SK-N-SH (cell line): ENCODE measurements at regions not wholly inside any gene's neighbourhood (a gene's known extent, or its start where the extent isn't known, plus 50 kb on each side); places are given as distances from the start of the nearest gene placed in this dataset.

Experiments used
- CTCF ChIA-PET: fragments of 300-600, 350-600 bp; formaldehyde crosslinking; extraction: SDS; loops from one replicate; lab custom pipeline; 2021; lab: Yijun Ruan, JAX
- POLR2A ChIA-PET: fragments of 350-600 bp; sonication (Branson Sonifier 250); formaldehyde crosslinking; extraction: SDS; loops from one replicate; lab custom pipeline; 2020; ENCODE audit warnings: antibody characterized with exemption, inconsistent platforms; lab: Yijun Ruan, JAX
- DNase-seq: peaks from one replicate; pipeline ENCODE4 v3.0.0; 2012
- H2AFZ ChIP-seq: fragments of 200-600 bp; sonication (generic); 2 replicates; pipeline ENCODE4 v1.8.1; 2016; ENCODE audit warnings: antibody characterized with exemption, mild to moderate bottlenecking, low read depth
- H3F3A ChIP-seq: fragments of 200-600 bp; sonication (generic); replicated peaks from 2 replicates; pipeline ENCODE3; 2016; ENCODE audit warnings: antibody characterized with exemption, mild to moderate bottlenecking; ENCODE audit not compliant: insufficient read depth
- H3K27ac ChIP-seq, 2 experiments: fragments of 200-500 bp in 1 of 2; fragments of 200-600 bp in 1 of 2; sonication (Bioruptor generic) in 1 of 2; sonication (generic), shearing (Covaris generic) in 1 of 2; 2 replicates each; pipeline versions ENCODE4 v1.5.1 to v1.6.1; 2014 to 2016; ENCODE audit warnings: low read depth in 2 of 2, inconsistent platforms in 1 of 2, low read length in 1 of 2, mild to moderate bottlenecking in 1 of 2, mixed read lengths in 1 of 2
- H3K27me3 ChIP-seq: fragments of 200-600 bp; sonication (generic), shearing (Covaris generic); 2 replicates; pipeline ENCODE4 v1.6.1; 2016; ENCODE audit warnings: mixed run types; ENCODE audit not compliant: insufficient read depth
- H3K36me3 ChIP-seq, 2 experiments: fragments of 200-500 bp in 1 of 2; fragments of 200-600 bp in 1 of 2; sonication (Bioruptor generic) in 1 of 2; sonication (generic) in 1 of 2; replicated peaks in 1 of 2; 2 replicates each; pipeline versions ENCODE3 to v1.5.1; 2014 to 2016; ENCODE audit warnings: low read length in 1 of 2, mild to moderate bottlenecking in 1 of 2; ENCODE audit not compliant: insufficient read depth in 2 of 2, control insufficient read depth in 1 of 2
- H3K4me1 ChIP-seq, 2 experiments: fragments of 200-500 bp in 1 of 2; fragments of 200-600 bp in 1 of 2; sonication (Bioruptor generic) in 1 of 2; sonication (generic), shearing (Covaris generic) in 1 of 2; 2 replicates each; pipeline versions ENCODE4 v1.5.1 to v1.6.1; 2014 to 2016; ENCODE audit warnings: low read depth in 1 of 2, low read length in 1 of 2, mixed run types in 1 of 2; ENCODE audit not compliant: insufficient read depth in 2 of 2, control insufficient read depth in 1 of 2
- H3K4me2 ChIP-seq: fragments of 200-600 bp; sonication (generic), shearing (Covaris generic); 2 replicates; pipeline ENCODE4 v1.6.1; 2017; ENCODE audit warnings: mixed run types
- H3K4me3 ChIP-seq, 2 experiments: fragments of 200-500 bp in 1 of 2; fragments of 200-600 bp in 1 of 2; sonication (Bioruptor generic) in 1 of 2; sonication (generic), shearing (Covaris generic) in 1 of 2; 2 replicates each; pipeline versions ENCODE4 v1.5.1 to v1.8.1; 2014 to 2016; ENCODE audit warnings: low read depth in 2 of 2, inconsistent platforms in 1 of 2, low read length in 1 of 2, mild to moderate bottlenecking in 1 of 2, mixed read lengths in 1 of 2, moderate library complexity in 1 of 2
- H3K79me2 ChIP-seq: fragments of 200-600 bp; sonication (generic); 2 replicates; pipeline ENCODE4 v1.8.1; 2017; ENCODE audit warnings: mild to moderate bottlenecking; ENCODE audit not compliant: insufficient read depth
- H3K9ac ChIP-seq: fragments of 200-600 bp; sonication (generic); 2 replicates; pipeline ENCODE4 v1.6.1; 2017; ENCODE audit warnings: mixed run types
- H3K9me2 ChIP-seq: fragments of 200-600 bp; sonication (generic); 2 replicates; pipeline ENCODE4 v1.6.1; 2017; ENCODE audit warnings: mixed run types
- H3K9me3 ChIP-seq: fragments of 200-600 bp; sonication (generic); 2 replicates; pipeline ENCODE4 v1.6.1; 2017; ENCODE audit warnings: mixed run types, mild to moderate bottlenecking, moderate library complexity
- H4K20me1 ChIP-seq: fragments of 200-600 bp; sonication (generic); 2 replicates; pipeline ENCODE4 v1.6.1; 2017; ENCODE audit warnings: mild to moderate bottlenecking, mixed run types; ENCODE audit not compliant: insufficient read depth
- CHD2 ChIP-seq: fragments of 150-350 bp; IDR thresholded peaks from 2 replicates; pipeline ENCODE4 v1.6.1; 2018; ENCODE audit warnings: low read length; ENCODE audit not compliant: partially characterized antibody
- CTCF ChIP-seq: fragments of 200-600 bp; sonication (generic); IDR thresholded peaks from 2 replicates; pipeline ENCODE4 v1.6.1; 2017; ENCODE audit warnings: antibody characterized with exemption, mild to moderate bottlenecking, moderate library complexity
- ELF1 ChIP-seq: IDR thresholded peaks from 2 replicates; pipeline ENCODE4 v1.4.0; 2012
- EP300 ChIP-seq, 2 experiments: IDR thresholded peaks; 2 replicates each; pipeline versions ENCODE4 v1.4.0 to v1.6.1; 2012; ENCODE audit warnings: borderline replicate concordance in 1 of 2, low read depth in 1 of 2, low read length in 1 of 2
- EZH2phosphoT487 ChIP-seq: fragments of 200-600 bp; sonication (generic); IDR thresholded peaks from 2 replicates; pipeline ENCODE4 v1.6.1; 2017; ENCODE audit warnings: low read depth, mixed run types, mild to moderate bottlenecking, antibody characterized with exemption, moderate library complexity, borderline replicate concordance
- FOXJ3 ChIP-seq: sonication (generic); formaldehyde crosslinking; IDR thresholded peaks from 2 replicates; pipeline ENCODE4 v1.5.1; 2020; ENCODE audit warnings: mild to moderate bottlenecking, missing genetic modification reagents
- GABPA ChIP-seq: IDR thresholded peaks from 2 replicates; pipeline ENCODE4 v1.4.0; 2012; ENCODE audit warnings: low read depth, mild to moderate bottlenecking
- GATA2 ChIP-seq: sonication (generic); formaldehyde crosslinking; IDR thresholded peaks from 2 replicates; pipeline ENCODE4 v1.5.0; 2020; ENCODE audit warnings: mild to moderate bottlenecking, missing genetic modification reagents
- JUND ChIP-seq: IDR thresholded peaks from 2 replicates; pipeline ENCODE4 v1.4.0; 2012
- MEF2A ChIP-seq: IDR thresholded peaks from 2 replicates; pipeline ENCODE4 v1.4.0; 2012; ENCODE audit warnings: low read depth, borderline replicate concordance
- NRF1 ChIP-seq: IDR thresholded peaks from 2 replicates; pipeline ENCODE4 v1.6.1; 2012; ENCODE audit warnings: low read depth, mild to moderate bottlenecking, low read length
- PBX3 ChIP-seq: IDR thresholded peaks from 2 replicates; pipeline ENCODE4; 2012
- RFX5 ChIP-seq: IDR thresholded peaks from 2 replicates; pipeline ENCODE4 v1.6.1; 2012; ENCODE audit warnings: mild to moderate bottlenecking, improper control_type of control experiment, low read length
- RXRA ChIP-seq: IDR thresholded peaks from 2 replicates; pipeline ENCODE4 v1.4.0; 2012; ENCODE audit warnings: low read depth, mild to moderate bottlenecking, borderline replicate concordance
- SIN3A ChIP-seq: IDR thresholded peaks from 2 replicates; pipeline ENCODE4 v1.6.1; 2012; ENCODE audit warnings: low read depth, mild to moderate bottlenecking, low read length, moderate library complexity, borderline replicate concordance
- SMC3 ChIP-seq: IDR thresholded peaks from 2 replicates; pipeline ENCODE4 v1.6.1; 2012; ENCODE audit warnings: low read depth, low read length, improper control_type of control experiment
- TAF1 ChIP-seq: IDR thresholded peaks from 2 replicates; pipeline ENCODE4 v1.6.1; 2012; ENCODE audit warnings: low read depth, mild to moderate bottlenecking, low read length, moderate library complexity, borderline replicate concordance
- TCF12 ChIP-seq: IDR thresholded peaks from 2 replicates; pipeline ENCODE4 v1.4.0; 2012
- USF1 ChIP-seq: IDR thresholded peaks from 2 replicates; pipeline ENCODE4 v1.4.0; 2012; ENCODE audit warnings: low read depth, borderline replicate concordance
- WGBS: methylation state at CpG from one replicate; pipeline ENCODE4 v1.1.6; 2017; ENCODE audit warnings: low lambda C conversion rate; 5-methylcytosine and 5-hydroxymethylcytosine counted together

DNA sequence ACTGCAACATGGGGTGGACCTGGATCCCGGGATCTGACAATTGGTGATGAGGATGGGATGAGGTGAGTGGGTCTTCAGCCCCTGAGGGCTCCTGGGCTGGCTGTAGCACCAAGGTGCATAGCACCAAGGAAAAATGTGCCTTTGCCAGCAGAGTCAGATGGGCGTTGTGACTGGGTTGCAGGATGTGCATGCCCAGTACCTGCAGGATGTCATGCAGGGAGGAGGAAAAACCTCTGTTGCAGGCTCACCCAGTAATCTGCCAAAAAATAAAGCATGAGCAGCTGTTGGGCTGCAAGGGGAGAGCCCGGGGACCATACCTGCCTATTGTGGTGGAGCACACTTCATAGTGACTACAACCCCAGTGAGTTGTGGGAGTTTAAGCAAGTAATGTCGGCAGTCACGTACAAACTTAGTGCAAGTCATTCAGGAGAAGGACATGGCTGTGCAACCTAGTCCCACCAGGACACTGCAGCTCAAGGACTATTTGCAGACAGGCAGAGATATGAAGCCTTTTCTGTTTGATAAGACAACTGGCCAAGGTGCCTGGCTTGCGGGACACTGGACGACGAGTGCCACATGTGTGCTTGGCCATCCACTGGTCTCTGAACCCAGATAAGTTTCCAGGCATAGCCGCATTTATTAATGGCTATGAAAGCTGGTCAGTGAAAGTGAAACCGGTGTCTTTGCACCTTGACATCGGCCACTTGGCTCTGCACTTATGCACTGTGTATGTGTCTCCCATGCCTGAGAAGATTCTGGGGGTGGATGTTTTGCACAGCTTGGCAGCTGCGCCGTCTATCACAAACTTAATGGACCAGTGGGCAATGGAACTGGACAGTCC lies 499.8 kb downstream of the KCNJ2 start:
- Histone ChIP-seq H4K20me1 (no peaks in the 10 kb centered on the region), H3K4me3 (no peak overlapping the region), H3F3A (no peaks in the 10 kb centered on the region), H2AFZ (no peak overlapping the region), H3K27me3 (no peaks in the 10 kb centered on the region), H3K79me2 (no peaks in the 10 kb centered on the region), H3K9me3 (no peaks in the 10 kb centered on the region), H3K9ac (no peak overlapping the region), H3K4me2 (no peak overlapping the region), H3K4me1 (peaks cover 0 to 12% of the 10 kb centered on the region in 2 experiments; a peak in 2 of 4 replicates), H3K27ac (no peak overlapping the region), H3K36me3 (no peaks in the 10 kb centered on the region), H3K9me2 (no peaks in the 10 kb centered on the region)
- no peak for DNase-seq
- WGBS, result 71% methylated on average over 13 of the region's 13 CpGs
- TF ChIP-seq RXRA (no peak), SMC3 (no peak), USF1 (no peak), EZH2phosphoT487 (no peak), SIN3A (no peak), FOXJ3 (no peak), NRF1 (no peak), PBX3 (no peak), MEF2A (no peak), GABPA (no peak), CTCF (no peak), EP300 (IDR thresholded peaks at IDR 0.05; ENCODE audit: borderline replicate concordance in 1 of 2, low read depth in 1 of 2, low read length in 1 of 2) (no peak), RFX5 (no peak), GATA2 (CRISPR knock-in tag) (no peak), CHD2 (no peak), ELF1 (no peak), TAF1 (no peak), JUND (no peak), TCF12 (no peak)
- CTCF ChIA-PET, result interaction anchor here (1.6 kb wide), 1 partner anchor 16 kb away, joined by 4 read pairs; no protein-coding TSS in a partner anchor
- POLR2A ChIA-PET, result no interaction called here
